ENCODE measurements at regions not wholly inside any gene's neighbourhood (a gene's known extent, or its start where the extent isn't known, plus 50 kb on each side); places are given as distances from the start of the nearest gene placed in this dataset.
"Not testable (repeated sequence)": the region's sequence is repeated elsewhere in the genome, so short reads cannot be mapped to it uniquely, and the experiment has no call there.

GRCh38 chr2:105490956-105491355 lies 92.1 kb upstream of the FHL2 start:
- DNase-seq: no peak

- no peak for DNase-seq
Observed at GRCh38 chr2:105490204-105490603, 91.4 kb upstream of the FHL2 start.

- no peak for DNase-seq
Observed at GRCh38 chr2:105489168-105489878, 90.5 kb upstream of the FHL2 start.

GRCh38 chr2:105488285-105488684 lies 89.4 kb upstream of the FHL2 start:
- DNase-seq: no peak

GRCh38 chr2:105487142-105488069 lies 88.6 kb upstream of the FHL2 start:
- peak; percentile 80 for DNase-seq

- DNase-seq: no peak
Observed at GRCh38 chr2:105486762-105487141, 87.9 kb upstream of the FHL2 start.

- DNase-seq: no peak
Observed at GRCh38 chr2:105478670-105479069, 79.8 kb upstream of the FHL2 start.

GRCh38 chr2:105477050-105477620 lies 78.3 kb upstream of the FHL2 start:
- not testable (repeated sequence) for DNase-seq

- DNase-seq: peak; percentile 9
Observed at GRCh38 chr2:105473011-105473410, 74.2 kb upstream of the FHL2 start.

- no peak for DNase-seq
Observed at GRCh38 chr2:105470979-105471378, 72.1 kb upstream of the FHL2 start.

GRCh38 chr2:105469781-105470180 lies 70.9 kb upstream of the FHL2 start:
- no peak for DNase-seq

- DNase-seq: no peak
Observed at GRCh38 chr2:105468582-105469042, 69.8 kb upstream of the FHL2 start.

GRCh38 chr2:105464325-105464724 lies 65.5 kb upstream of the FHL2 start:
- DNase-seq: no peak

GRCh38 chr2:105460048-105460732 lies 61.3 kb upstream of the FHL2 start:
- DNase-seq: no peak

- no peak for DNase-seq
Observed at GRCh38 chr2:105458076-105458475, 59.2 kb upstream of the FHL2 start.

GRCh38 chr2:105455488-105456003 lies 56.7 kb upstream of the FHL2 start:
- peak; percentile 99 for DNase-seq

- peak; percentile 76 for DNase-seq
Observed at GRCh38 chr2:105454801-105455485, 56.1 kb upstream of the FHL2 start.

GRCh38 chr2:105451571-105452166 lies 52.8 kb upstream of the FHL2 start:
- peak; percentile 43 for DNase-seq

GRCh38 chr2:105450471-105450870 lies 51.6 kb upstream of the FHL2 start:
- no peak for DNase-seq

- no peak for DNase-seq
Observed at GRCh38 chr2:105449076-105449475, 50.2 kb upstream of the FHL2 start.
